MM.1S (cell line): ENCODE measurements at regions not wholly inside any gene's neighbourhood (a gene's known extent, or its start where the extent isn't known, plus 50 kb on each side); places are given as distances from the start of the nearest gene placed in this dataset.
"Not testable (repeated sequence)": the region's sequence is repeated elsewhere in the genome, so short reads cannot be mapped to it uniquely, and the experiment has no call there.

Experiments used
- DNase-seq: peaks from one replicate; pipeline ENCODE4 v3.0.0-alpha.2; 2015
- H2AFZ ChIP-seq: fragments of 300-600 bp; sonication (generic); 2 replicates; pipeline ENCODE4 v1.6.0; 2016; ENCODE audit warnings: antibody characterized with exemption, low read length
- H3F3A ChIP-seq: fragments of 300-600 bp; sonication (generic); 2 replicates; pipeline ENCODE4 v1.6.1; 2016; ENCODE audit warnings: mild to moderate bottlenecking, antibody characterized with exemption, low read length, moderate library complexity, mixed read lengths; ENCODE audit not compliant: insufficient read depth
- H3K27ac ChIP-seq: fragments of 300-600 bp; sonication (generic); 2 replicates; pipeline ENCODE4 v1.5.1; 2016; ENCODE audit warnings: mild to moderate bottlenecking, low read length
- H3K27me3 ChIP-seq: fragments of 300-600 bp; sonication (generic); replicated peaks from 2 replicates; pipeline ENCODE4 v1.6.0; 2016; ENCODE audit warnings: low read length; ENCODE audit not compliant: insufficient read depth
- H3K36me3 ChIP-seq: fragments of 300-600 bp; sonication (generic); replicated peaks from 2 replicates; pipeline ENCODE4 v1.6.1; 2016; ENCODE audit warnings: mild to moderate bottlenecking, low read length, mixed read lengths; ENCODE audit not compliant: insufficient read depth
- H3K4me1 ChIP-seq: fragments of 300-600 bp; sonication (generic); 2 replicates; pipeline ENCODE4 v1.6.1; 2016; ENCODE audit warnings: low read length, mixed read lengths
- H3K4me2 ChIP-seq: fragments of 300-600 bp; sonication (generic); 2 replicates; pipeline ENCODE4 v1.6.0; 2016; ENCODE audit warnings: low read depth, low read length
- H3K4me3 ChIP-seq: fragments of 300-600 bp; sonication (generic); 2 replicates; pipeline ENCODE4 v1.5.1; 2016; ENCODE audit warnings: low read length, mixed read lengths
- H3K79me2 ChIP-seq: fragments of 300-600 bp; sonication (generic); 2 replicates; pipeline ENCODE4 v1.6.1; 2016; ENCODE audit warnings: mixed run types, low read length, mixed read lengths
- H3K9ac ChIP-seq: fragments of 300-600 bp; sonication (generic); 2 replicates; pipeline ENCODE4 v1.6.1; 2016; ENCODE audit warnings: low read length, mixed read lengths
- H3K9me2 ChIP-seq: fragments of 300-600 bp; sonication (generic); replicated peaks from 2 replicates; pipeline ENCODE4 v1.6.1; 2016; ENCODE audit warnings: mild to moderate bottlenecking, low read length, mixed read lengths; ENCODE audit not compliant: insufficient read depth
- H3K9me3 ChIP-seq: fragments of 300-600 bp; sonication (generic); replicated peaks from 2 replicates; pipeline ENCODE4 v1.6.1; 2016; ENCODE audit warnings: mild to moderate bottlenecking, low read length, mixed read lengths; ENCODE audit not compliant: insufficient read depth
- H4K20me1 ChIP-seq: fragments of 300-600 bp; sonication (generic); 2 replicates; pipeline ENCODE4 v1.6.1; 2016; ENCODE audit warnings: mild to moderate bottlenecking, low read length, moderate library complexity, mixed read lengths; ENCODE audit not compliant: insufficient read depth
- EZH2 ChIP-seq: fragments of 300-600 bp; sonication (generic); optimal IDR thresholded peaks from 2 replicates; pipeline ENCODE3; 2017; ENCODE audit warnings: low read depth, mild to moderate bottlenecking, antibody characterized with exemption, low read length, mixed read lengths
- EZH2phosphoT487 ChIP-seq: fragments of 300-600 bp; sonication (generic); IDR thresholded peaks from 2 replicates; pipeline ENCODE4 v1.6.1; 2018; ENCODE audit warnings: antibody characterized with exemption, low read length
- TF ChIP-seq, protein P1 (sequence below): fragments of 300-600 bp; sonication (generic); IDR thresholded peaks from 2 replicates; pipeline ENCODE4 v1.5.1; 2016; ENCODE audit warnings: antibody characterized with exemption, low read length, mixed read lengths

DNA sequence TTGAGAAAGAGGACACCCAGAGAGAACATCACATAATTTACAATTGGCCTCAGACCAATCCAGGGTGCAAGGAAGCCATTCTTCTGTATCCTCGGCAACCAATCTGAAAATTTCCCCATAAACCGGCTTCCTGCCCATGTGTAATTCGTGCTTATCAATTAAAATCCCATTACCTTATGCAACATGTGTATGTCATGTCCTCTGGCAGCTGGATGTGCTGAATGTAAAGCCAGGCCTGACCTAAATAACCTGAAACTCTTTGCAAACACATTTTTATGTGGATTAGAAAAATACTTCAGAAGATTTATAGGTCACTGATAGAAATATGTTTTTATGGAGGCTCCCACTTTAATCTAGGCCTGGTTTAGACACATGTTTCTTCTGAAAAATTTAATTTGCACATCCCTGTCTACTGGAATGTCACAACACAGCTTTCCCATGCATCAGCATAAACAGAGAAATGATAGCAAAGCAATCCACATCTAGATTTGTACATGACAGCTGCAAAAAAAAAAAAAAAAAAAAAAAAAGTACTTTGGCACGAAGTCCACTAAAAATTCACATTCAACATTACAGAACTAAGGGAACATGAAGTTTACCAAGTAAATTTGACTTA is 69.4 kb upstream of the SAMSN1 start:
- Histone ChIP-seq H3F3A (no peaks in the 10 kb centered on the region; the same call in none of the 2 replicates), H3K27ac (no peak overlapping the region), H3K4me2 (no peak overlapping the region), H4K20me1 (no peaks in the 10 kb centered on the region), H2AFZ (no peak overlapping the region), H3K9me3 (no peaks in the 10 kb centered on the region), H3K79me2 (no peaks in the 10 kb centered on the region), H3K4me3 (no peak overlapping the region), H3K4me1 (peaks cover 20% of the 10 kb centered on the region), H3K9me2 (no peaks in the 10 kb centered on the region), H3K9ac (no peak overlapping the region), H3K36me3 (no peaks in the 10 kb centered on the region), H3K27me3 (no peaks in the 10 kb centered on the region)
- TF ChIP-seq EZH2phosphoT487 (no peak), EZH2 (no peak)
- TF ChIP-seq, protein P1, sequence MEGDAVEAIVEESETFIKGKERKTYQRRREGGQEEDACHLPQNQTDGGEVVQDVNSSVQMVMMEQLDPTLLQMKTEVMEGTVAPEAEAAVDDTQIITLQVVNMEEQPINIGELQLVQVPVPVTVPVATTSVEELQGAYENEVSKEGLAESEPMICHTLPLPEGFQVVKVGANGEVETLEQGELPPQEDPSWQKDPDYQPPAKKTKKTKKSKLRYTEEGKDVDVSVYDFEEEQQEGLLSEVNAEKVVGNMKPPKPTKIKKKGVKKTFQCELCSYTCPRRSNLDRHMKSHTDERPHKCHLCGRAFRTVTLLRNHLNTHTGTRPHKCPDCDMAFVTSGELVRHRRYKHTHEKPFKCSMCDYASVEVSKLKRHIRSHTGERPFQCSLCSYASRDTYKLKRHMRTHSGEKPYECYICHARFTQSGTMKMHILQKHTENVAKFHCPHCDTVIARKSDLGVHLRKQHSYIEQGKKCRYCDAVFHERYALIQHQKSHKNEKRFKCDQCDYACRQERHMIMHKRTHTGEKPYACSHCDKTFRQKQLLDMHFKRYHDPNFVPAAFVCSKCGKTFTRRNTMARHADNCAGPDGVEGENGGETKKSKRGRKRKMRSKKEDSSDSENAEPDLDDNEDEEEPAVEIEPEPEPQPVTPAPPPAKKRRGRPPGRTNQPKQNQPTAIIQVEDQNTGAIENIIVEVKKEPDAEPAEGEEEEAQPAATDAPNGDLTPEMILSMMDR, result no peak
- no peak for DNase-seq

DNA sequence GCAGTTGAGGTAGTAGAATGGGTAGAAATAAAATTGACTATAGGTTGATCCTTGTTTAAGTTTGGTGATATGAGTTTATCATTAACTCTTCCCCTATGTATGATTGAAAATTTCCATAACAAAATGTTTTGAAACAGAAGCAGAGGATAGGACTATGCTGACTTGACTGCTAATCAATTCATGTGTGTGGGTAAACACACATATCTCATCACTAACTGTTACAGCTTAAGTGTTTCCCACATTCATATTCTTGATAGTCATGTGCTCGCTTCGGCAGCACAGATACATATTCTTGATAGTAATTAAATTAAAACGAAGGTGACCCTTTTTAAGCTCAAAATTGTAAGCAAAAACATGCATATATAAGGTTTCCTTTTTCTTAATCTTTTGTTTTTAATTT is 68.2 kb upstream of the SAMSN1 start:
- TF ChIP-seq EZH2, result no peak
- TF ChIP-seq, protein P1, result no peak
- TF ChIP-seq EZH2phosphoT487, result no peak
- peaks cover 23% of the 10 kb centered on the region for H3K4me1 ChIP-seq

DNA sequence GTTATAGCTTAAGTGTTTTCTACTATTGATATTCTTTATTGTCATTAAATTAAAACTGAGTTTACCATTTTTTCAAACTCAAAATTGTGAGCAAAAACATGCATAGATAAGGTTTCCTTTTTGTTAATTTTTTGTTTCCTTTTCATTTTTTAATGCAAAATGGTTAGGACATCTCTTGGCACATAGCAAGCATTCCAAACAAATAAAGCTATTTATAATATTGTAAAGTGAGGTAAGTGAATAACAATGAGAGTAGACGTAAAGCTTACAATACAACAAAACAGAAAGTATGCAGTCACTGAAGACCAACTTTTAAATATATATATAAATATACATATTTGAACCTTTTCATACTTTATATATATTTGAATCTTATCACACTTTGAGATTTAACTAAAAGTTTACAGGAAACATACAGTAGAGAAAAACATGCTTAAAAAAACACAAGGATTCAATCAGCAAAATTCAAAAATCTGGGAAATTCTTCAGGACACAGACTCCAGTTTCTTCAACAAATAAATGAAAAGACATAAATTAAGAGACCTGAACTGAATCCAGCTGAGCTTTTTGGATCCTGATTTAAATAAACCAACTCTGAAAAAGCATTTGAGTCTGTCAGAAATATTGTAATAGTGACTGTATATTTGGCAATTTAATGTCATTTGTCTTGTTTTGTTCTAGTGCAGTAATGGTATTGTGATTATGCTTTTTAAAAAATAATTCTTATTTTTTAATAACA is 67.5 kb upstream of the SAMSN1 start:
- no peak for TF ChIP-seq EZH2
- TF ChIP-seq EZH2phosphoT487, result no peak
- TF ChIP-seq, protein P1, result no peak
- peaks cover 5% of the 10 kb centered on the region for H3F3A ChIP-seq
- no peak for DNase-seq
- H3K27me3 ChIP-seq, result no peaks in the 10 kb centered on the region
- H3K9ac ChIP-seq, result no peak overlapping the region
- H3K9me2 ChIP-seq, result no peaks in the 10 kb centered on the region
- H3K4me1 ChIP-seq, result peaks cover 19% of the 10 kb centered on the region
- H3K27ac ChIP-seq, result no peak overlapping the region
- H2AFZ ChIP-seq, result no peak overlapping the region
- no peak overlapping the region for H3K4me2 ChIP-seq
- no peak overlapping the region for H3K4me3 ChIP-seq
- no peaks in the 10 kb centered on the region for H4K20me1 ChIP-seq
- no peaks in the 10 kb centered on the region for H3K9me3 ChIP-seq
- H3K36me3 ChIP-seq, result no peaks in the 10 kb centered on the region
- H3K79me2 ChIP-seq, result no peaks in the 10 kb centered on the region

More for the DNA sequence above, 68.2 kb upstream of the SAMSN1 start:
- H3F3A ChIP-seq, result peaks cover 3% of the 10 kb centered on the region
- no peaks in the 10 kb centered on the region for H3K79me2 ChIP-seq
- no peak overlapping the region for H3K4me2 ChIP-seq
- H3K27me3 ChIP-seq, result no peaks in the 10 kb centered on the region
- no peak for DNase-seq
- H3K9ac ChIP-seq, result no peak overlapping the region
- H3K27ac ChIP-seq, result no peak overlapping the region
- H3K4me3 ChIP-seq, result no peak overlapping the region
- no peak overlapping the region for H2AFZ ChIP-seq
- no peaks in the 10 kb centered on the region for H3K9me3 ChIP-seq
- no peaks in the 10 kb centered on the region for H3K36me3 ChIP-seq
- H4K20me1 ChIP-seq, result no peaks in the 10 kb centered on the region
- no peaks in the 10 kb centered on the region for H3K9me2 ChIP-seq

DNA sequence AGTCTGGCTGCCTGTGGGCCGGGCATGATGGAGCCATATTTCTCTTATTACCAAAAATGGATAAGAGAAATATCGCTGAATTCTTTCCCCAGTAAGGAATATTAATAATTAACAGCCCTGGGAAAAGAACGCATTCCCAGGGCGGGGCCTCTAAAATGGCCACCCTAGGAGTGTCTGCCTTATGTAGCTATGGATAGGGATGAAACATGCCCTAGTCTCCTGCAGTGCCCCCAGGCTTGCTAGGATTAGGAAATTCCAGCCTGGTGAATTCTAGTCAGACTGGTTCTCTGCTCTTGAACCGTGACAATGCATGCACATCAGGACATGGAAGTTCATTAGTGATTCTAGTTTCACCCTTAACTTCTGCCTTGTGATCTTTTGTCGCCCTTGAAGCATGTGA is 64.0 kb upstream of the SAMSN1 start:
- not testable (repeated sequence) for H2AFZ ChIP-seq, DNase-seq, H3K9ac ChIP-seq, H3K9me2 ChIP-seq, H3K4me1 ChIP-seq, H3K4me2 ChIP-seq, H3K4me3 ChIP-seq, H3K27ac ChIP-seq, H3K36me3 ChIP-seq, H3K9me3 ChIP-seq, H3K79me2 ChIP-seq, H3K27me3 ChIP-seq, H4K20me1 ChIP-seq, H3F3A ChIP-seq
